ENCODE measurements at regions not wholly inside any gene's neighbourhood (a gene's known extent, or its start where the extent isn't known, plus 50 kb on each side); places are given as distances from the start of the nearest gene placed in this dataset.

DNA sequence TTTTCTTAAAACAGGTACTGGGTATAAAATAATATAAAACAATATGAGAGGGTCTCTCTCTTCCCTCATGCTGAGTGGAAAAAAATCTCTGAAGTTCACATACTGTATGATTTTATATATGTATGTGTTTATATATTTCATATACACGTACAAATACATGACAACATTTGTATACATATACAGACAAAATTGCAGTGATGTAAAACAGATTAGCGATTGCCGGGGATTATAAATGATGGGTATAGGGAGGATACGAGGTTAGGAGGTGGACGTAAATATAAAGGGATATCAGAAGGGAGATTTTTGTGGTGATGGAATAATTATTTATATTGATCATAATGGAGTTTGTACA, 194.8 kb upstream of the PRSS16 start:
- no peak for DNase-seq (ENCODE audit: low read depth)

DNA sequence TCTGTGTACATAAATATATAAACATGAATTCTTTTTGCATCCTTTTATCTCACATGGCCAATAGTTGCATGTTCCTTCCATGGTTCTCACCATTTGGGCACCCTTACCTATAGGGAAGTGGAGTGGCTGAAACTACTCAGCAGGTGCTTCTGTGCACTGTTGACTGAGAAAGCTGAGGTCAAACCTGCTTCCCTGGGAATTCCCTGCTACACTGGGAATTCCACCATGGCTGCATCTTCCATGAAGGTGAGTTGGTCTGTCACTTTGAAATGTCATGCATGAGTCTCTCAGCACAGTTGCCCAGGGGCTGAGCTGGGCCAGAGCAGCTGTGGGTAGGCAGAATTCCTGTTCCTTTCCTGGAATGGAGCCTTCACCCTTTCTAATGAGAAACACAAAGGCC, 193.8 kb upstream of the PRSS16 start:
- no peak for DNase-seq (ENCODE audit: low read depth)

DNA sequence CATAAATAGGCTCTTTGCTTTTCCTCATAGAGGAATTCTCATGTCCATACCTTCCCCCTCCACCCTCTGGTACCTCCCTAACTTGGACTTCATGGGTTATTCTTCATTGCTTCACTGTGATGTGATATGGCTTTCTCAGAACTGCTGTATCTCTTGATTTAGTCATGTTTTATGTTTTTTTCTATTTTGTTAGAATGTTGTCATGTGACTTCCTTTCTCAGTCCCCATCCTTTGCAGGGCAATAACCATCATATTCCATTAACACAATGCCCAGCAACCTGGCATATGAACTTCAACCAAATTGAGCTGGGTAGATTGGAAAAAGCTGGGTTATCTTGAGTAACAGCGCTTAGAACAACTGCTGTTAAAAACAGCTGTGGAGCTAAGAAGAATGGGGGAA, 190.9 kb upstream of the PRSS16 start:
- no peak for DNase-seq (ENCODE audit: low read depth)

DNA sequence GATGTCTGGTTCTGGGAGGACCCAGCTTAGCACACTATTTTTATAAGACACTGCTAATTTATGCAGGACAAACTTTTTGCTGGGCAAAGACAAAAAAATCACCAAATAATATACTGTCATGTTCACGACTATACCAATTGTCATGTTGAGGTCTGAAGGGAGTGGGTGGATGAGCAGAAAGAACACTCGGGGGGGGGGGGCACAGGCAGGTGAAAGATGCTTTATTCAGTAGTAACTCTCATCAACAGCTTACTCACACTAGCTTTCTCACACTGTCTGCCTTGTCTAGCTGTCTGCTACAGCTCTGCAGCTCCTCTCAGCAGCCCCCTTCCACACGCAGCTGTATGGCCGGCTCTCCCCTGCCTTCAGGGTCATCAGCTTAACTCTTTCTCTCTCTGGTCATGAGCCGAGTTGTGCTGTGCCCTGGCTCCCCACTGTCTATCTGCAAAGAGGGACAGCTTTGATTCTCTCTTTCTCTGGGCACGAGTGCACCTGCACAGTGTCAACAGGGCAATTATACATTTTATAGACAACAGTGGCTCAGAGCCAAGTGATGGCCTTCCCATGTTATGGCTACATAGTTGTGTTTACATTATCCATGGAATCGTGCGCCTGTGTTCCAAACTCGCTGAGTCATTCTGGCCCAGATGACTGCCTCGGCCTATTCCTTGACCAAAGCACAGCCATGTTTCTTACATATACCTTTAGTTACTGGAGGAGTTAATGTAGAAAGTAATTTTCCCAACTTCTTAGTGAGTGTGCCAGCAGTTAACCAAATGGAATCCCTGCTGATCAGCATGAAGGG, 187.7 kb upstream of the PRSS16 start:
- no peak for DNase-seq (ENCODE audit: low read depth)

DNA sequence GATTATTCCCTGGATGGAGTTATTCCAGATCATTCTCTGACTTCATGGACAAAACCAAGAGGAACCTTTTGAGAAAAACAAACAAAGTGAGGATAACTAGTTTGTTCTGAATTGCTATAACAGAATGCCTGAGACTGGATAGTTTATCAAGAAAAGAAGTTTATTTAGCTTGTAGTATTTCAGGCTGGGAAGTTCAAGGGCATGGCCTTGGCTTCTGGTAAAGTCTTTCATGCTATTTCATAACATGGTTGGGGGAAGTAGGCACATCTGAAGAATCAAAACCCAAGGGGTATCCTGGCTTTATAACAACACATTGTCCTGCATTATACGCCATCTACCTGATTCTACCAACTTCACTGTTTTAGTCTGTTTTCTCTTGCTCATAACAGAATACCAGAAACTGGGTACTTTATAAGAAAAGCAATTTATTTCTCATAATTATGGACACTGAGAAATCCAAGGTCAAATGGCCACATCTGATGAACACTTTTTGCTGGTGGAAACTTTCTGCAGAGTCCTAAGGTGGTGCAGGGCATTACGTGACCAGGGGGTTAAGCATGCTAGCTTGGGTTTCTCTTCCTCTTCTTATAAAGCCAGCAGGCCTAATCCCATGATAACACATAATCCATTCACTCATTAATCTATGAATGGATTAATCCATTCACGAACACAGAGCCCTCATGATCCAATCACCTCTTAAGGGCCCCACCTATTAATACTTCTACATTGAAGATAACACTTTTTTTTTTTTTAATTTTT, 186.1 kb upstream of the PRSS16 start:
- no peak for DNase-seq (ENCODE audit: low read depth)

DNA sequence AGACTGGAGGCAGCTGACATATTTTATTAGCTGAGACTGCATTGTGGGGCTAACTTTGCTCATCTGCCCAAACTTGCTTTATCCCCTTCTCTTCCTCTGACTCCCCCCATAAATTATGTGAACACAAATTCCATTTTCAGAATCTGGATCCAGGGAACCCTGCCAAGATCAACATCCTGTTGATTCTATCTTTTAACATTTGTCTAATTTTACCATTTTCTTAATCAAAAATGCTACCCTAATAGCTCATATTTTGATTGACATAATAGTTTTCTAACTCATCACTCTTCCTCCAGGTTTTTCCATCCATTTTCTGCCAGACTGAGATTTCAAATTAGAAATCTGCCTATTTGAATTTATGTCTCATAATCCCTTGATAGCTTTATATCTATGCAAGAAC, 184.7 kb upstream of the PRSS16 start:
- DNase-seq (ENCODE audit: low read depth) = no peak

DNA sequence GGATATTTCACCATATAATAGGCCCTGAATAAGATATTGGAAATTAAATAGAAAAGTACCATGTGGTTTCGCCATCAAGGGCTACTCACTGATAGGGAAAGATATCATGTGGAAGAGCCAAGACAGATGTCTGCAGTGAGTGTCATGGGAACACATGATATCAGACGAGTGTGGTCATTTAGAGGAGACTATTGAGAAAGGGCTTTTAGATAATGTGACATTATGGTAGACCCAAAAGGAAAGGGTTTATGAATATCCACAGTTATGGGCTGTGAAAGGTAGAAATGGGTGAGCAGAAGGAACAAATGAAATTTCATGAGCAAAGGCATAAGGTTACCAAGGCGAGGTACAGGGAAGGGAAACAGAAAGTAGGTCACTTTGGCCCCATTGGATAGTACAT, 182.3 kb upstream of the PRSS16 start:
- DNase-seq (ENCODE audit: low read depth) = no peak

DNA sequence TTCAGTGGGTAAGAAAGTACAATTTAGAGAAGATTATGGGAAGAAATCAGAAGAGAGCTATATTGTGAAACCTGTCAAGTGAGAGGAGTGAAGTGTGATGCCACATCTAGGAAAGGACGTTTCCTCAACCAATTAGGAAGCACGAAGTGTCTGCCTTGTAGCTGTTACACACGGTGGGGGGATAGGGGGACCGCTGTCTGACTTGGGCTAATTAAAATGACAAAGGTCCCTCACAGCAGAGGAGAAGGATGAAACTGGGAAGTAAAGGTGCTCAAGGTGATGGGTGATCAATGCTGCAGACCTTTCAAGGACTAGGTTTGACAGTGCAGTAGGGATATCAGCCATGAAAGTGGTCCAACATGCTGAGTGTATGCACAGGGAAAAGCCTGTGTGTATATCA, 181.1 kb upstream of the PRSS16 start:
- DNase-seq (ENCODE audit: low read depth) = no peak

DNA sequence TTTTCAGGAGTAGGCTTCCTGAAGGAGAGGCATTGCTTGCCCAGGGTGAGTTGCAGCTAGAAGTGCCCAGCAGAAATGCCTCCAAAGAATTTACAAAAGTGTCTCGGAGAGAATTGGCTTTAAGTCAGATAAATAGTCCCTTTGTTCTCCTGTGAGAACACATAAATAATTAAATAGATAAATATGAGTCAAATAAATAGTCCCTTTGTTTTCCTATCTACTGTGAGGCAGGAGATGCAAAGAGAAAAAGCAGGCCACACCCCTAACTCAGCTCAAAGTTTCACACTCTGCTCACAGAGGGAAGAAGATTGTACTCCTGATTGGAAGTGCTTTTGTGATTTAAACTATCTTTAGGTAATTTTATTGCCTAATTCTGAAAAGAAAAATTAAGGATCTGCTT, 180.7 kb upstream of the PRSS16 start:
- DNase-seq (ENCODE audit: low read depth) = no peak

DNA sequence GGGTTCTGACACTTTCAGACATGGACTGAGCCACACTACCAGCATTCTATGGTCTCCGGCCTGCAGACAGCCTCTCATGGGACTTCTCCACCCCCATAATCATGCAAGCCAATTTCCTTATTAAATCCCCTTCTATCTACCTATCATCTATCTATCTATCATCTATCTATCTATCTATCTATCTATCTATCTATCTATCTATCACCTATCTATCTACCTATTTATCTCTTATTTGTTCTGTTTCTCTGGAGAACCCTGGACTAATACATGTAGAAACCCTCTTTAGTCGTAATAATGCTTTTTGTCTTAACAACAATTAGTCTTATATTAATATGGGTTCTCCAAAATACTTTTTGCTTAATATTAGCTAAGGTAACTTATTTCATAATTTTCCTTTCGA, 174.1 kb upstream of the PRSS16 start:
- no peak for DNase-seq (ENCODE audit: low read depth)

DNA sequence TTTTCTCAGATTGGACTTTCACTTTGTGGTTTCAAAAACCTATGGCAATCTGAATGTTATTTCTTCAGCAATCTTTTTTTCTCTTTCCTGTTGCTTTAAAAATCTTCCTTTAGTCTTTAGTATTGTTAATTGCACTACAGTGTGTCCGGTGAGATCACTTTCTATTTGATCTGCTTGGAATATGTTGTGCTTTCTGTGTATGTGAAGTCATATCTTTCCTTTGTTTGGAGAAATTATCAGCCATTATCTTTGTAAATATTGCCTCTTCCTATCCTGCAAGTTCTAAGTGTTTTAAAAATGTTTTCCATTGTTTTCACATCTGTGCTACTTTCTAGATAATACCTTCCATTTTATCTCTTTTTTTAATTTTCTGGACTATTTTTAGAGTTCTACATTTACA, 171.4 kb upstream of the PRSS16 start:
- no peak for DNase-seq (ENCODE audit: low read depth)

DNA sequence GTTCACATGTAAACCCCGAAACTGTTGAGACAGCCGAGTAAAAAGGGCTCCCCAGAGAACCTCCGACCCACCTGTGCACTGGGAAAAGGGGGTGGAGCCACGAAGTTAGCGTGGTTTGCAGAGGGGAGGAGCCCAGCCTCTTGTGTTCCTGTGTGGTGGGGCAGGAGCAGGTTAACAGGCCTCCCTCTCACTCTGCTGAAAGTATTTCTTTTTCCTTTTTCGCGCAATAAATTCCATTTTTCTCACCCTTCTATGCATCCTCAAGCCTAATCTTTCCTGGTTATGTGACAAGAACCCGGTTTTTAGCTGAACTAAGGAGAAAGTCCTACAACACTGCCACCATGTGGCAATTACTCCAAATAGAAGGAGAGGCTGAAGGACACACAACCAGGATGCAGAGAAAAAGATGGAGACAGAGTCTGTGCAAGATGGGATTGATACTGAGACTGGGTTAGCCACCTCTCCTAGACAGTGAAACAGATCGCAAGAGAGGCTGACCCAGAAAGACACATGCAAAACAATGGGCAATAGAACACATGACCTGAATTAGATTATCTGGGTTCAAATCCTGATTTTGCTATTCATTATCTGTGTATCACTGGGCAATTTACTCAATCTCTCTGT, 168.7 kb upstream of the PRSS16 start:
- peak; percentile 20 for DNase-seq (ENCODE audit: low read depth)

DNA sequence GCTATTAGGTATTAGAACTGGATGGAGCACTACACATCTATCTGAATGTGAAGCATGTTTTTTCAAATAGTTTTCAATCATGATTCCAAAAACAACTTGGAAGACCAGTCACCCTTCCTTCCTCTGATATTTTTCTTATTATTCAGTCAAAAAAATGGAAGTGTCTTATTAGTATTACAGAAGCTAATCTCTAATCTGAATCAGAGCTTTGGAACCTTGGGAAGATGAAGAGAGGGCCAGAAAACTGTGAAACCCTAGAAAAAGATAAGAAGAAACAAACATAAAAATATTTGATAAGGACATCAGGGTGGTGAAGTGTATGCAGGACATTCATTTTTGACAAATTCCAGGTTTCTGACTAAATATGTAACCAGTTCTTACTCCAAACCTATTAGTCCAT, 166.3 kb upstream of the PRSS16 start:
- no peak for DNase-seq (ENCODE audit: low read depth)

DNA sequence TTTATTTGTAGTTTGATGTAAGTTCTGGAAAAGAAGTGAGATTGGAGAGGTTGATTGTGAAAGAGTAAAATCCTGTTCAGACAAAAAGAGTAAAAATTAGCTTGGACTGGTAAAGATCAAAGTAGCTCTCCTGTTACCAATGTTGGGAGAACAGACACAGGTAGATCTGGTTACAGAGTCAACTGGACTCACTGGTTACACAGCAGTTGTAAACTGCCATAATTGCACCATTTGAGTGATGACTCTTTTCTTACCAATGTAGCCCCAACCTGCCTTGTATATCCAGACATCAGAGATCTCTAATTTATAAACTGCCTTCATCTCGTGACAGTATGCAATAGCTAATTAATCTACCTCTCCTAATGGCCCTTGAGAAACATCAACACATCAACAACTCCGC, 165.6 kb upstream of the PRSS16 start:
- DNase-seq (ENCODE audit: low read depth) = no peak

DNA sequence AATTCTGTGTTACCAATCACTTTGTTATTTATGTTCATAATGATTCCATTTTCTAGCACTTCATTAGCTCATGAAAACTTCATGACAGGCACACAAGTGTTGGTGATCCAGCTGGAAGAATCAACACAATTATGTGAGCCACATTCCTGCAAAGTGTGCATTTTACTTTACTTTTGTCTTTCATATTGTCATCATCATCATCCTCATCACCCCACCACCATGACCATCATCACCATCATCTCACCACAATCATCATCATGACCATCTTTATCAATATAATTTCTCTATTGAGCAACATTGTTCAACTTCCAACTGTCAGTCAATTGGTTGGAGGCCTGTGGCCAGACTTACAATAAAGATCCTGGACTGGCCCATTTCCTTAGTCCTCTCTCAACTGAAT, 159.4 kb upstream of the PRSS16 start:
- DNase-seq (ENCODE audit: low read depth) = no peak

DNA sequence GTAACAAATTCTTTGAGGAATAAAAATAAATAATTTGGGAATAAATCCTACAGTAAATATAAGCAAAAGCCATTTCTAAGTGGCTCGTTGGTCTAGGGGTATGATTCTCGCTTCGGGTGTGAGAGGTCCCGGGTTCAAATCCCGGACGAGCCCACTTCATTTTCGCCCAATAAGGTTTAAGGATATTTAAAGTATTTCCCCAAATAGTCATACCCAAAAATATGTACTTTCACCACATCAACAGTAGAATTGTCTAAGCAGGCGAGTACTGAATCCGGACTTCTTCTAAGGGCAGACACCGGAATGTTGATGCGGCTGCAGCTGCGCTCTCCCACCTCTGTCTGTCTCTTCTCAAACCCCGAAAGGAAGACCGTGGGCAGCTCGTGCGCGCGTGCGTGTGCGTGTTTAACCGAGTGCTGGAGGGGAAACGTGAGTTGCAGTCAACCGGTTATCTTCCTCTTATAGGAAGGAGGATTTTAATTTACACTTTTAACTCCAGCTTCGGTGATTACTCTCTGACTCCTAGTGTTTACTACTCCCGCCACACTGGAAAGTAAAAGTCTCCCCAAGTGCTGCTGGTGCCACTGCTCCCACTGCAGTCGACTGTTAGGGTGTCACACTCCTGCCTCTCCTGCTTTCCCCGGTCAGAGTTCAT, 155.7 kb upstream of the PRSS16 start:
- DNase-seq (ENCODE audit: low read depth) = peak; percentile 91

DNA sequence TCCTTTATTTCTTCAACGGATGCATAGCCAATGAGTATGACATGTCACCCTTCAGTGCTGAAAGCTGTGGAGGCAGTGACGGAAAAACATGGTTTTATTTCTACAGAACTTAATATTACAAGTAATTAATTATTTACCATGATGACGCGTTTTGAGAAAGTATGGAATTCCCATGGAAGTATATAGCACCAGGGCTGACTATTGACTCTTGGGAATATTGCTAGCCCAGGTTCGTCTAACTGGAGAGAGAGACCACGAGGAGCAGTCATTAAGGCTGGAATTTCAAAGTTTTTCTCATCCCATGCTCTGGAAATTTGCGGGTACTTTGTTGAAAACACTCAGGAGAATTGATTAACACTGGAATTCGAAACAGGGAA, 155.2 kb upstream of the PRSS16 start:
- DNase-seq (ENCODE audit: low read depth) = no peak

DNA sequence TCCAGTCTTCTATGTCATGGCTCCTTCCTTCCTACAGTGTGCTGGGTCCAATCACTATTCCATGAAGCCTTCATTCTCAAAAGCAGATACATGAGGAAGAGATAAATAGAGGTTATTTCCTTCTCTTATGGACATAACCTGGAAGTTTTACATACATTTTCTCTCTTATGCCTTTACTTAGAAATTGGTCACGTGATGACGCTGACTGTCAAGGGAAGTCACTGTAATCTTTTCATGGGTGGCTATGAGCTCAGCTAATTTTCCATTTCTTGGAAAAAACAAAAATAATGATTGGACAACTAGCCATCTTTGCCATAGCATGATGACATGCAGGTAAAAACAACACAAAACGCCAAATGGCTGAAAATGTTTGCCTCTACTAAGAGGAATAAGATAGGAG, 151.6 kb upstream of the PRSS16 start:
- no peak for DNase-seq (ENCODE audit: low read depth)

DNA sequence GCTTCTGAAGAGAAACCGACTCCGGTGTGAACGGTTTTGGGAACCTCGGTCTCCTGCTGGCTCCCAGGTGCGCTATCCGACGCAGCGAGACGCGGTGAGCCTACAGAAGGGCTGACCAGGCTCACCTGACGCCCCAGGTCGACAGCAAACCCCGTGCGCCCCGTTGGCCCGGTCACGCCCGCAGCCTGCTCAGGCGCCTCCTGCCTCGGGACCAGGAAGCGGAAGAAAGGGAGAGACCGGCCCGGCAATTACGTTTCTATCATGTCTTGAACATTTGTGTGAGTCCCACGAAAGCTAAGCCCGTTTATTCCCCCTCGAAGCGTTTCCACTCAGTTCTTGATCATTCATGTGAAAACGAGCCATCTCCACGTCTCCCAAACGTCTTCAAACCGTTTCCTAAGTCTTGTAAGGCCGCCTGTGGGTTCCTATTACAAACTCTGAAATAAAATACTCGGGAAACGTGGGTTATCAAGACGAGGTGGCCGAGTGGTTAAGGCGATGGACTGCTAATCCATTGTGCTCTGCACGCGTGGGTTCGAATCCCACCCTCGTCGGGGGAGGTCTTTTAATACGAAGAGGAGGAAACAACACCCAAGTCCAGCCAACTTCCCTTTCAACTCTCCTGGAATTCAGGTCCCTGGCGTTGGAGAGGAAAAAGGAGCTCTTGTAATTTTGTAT, 150.5 kb upstream of the PRSS16 start:
- DNase-seq (ENCODE audit: low read depth) = peak; percentile 57

DNA sequence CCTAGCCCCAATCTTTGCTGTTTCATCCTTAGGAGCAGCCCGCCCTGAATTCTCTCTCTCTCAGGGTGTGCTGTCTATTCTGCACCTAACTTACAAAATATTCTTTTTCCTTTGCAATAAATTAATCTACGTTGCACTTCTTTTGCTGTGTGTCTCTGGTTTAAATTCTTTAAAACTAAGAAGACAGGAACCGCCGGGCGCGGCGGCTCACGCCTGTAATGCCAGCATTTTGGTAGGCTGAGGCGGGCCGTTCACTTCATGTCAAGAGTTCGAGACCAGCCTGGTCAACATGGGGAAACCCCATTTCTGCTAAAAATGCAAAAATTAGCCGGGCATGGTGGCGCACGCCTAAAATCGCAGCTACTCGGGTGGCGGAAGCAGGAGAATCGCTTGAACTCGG, 148.5 kb upstream of the PRSS16 start:
- no peak for DNase-seq (ENCODE audit: low read depth)

DNA sequence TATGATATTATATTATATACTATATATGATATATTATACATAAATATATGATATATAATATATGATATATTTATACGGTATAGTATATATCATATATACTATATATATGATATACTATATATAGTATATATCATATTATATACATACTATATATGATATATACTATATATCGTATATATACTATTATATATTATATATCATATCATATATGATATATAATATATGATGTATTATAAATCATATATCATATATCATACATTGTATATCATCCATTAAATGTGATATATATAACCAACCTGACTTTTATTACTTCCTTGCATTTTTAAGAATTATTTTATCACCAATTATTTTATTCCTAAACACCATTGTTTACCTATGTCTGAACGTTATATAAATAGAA, 146.6 kb upstream of the PRSS16 start:
- no peak for DNase-seq (ENCODE audit: low read depth)

DNA sequence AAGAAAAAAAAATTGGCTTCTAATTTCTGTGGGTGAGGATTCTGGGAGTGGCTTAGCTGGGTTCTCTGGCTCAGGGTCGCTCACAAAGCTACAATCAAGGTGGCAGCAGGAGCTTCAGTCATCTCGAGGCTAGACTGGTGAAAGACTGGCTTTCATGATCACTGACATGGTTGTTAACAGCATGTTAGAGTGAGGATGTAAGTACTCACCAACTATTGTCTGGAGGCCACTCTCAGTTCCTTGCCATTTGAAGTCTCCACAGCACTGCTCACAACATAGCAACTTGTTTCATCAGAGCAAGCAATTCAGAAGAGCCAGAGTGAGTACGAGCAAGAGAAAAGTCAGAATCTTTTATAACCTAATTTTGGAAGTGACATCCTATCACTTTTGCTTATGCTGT, 145.7 kb upstream of the PRSS16 start:
- no peak for DNase-seq (ENCODE audit: low read depth)

All from non-pigmented ciliary epithelial cell (primary cell).